Lower leg skin (tissue), 3 donors: ENCODE measurements at regions not wholly inside any gene's neighbourhood (a gene's known extent, or its start where the extent isn't known, plus 50 kb on each side); places are given as distances from the start of the nearest gene placed in this dataset.

ENCODE experiments used
- CTCF ChIP-seq, 3 donors: fragments of 450-650 bp; IDR thresholded peaks; one replicate each; pipeline ENCODE4 v1.5.1; 2016; ENCODE audit warnings: antibody characterized with exemption in 3 of 3, mild to moderate bottlenecking in 3 of 3, moderate library complexity in 2 of 3
- POLR2A ChIP-seq, 2 donors: fragments of 450-650 bp; IDR thresholded peaks; one replicate each; pipeline ENCODE4 v1.6.1; 2016 to 2017; ENCODE audit warnings: antibody characterized with exemption in 2 of 2, mild to moderate bottlenecking in 1 of 2, moderate library complexity in 1 of 2

DNA sequence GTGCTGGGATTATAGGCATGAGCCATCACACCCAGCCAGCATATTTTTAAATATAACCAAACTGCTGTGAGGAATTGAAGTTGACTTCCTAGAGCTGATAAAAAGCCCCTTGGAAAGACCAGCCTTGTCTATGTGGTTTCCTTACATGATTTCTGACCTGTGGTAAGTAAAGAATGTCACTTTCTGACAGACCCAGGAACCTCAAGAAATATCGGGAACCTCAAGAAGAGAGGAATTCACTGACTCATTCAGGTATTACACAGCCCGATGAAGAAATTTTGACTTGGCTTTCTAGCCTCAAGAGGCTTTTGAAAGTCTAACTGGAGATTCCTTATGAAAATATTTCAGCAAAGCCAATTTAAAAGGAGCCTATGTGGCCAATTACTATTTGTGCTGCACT lies 71.8 kb downstream of the FOXF2 start:
- TF ChIP-seq CTCF (IDR thresholded peaks at IDR 0.05): no peak
- TF ChIP-seq POLR2A (IDR thresholded peaks at IDR 0.05): no peak
